Psoas muscle (tissue), 7 donors: ENCODE measurements at regions not wholly inside any gene's neighbourhood (a gene's known extent, or its start where the extent isn't known, plus 50 kb on each side); places are given as distances from the start of the nearest gene placed in this dataset.

Source experiments
- ATAC-seq, 4 donors: fragments of 200-7000 bp; cut with Tn5 transposase; one replicate each; pipeline ENCODE4 v1.9.1; 2020; ENCODE audit warnings: moderate library complexity in 3 of 4, mild to moderate bottlenecking in 2 of 4
- DNase-seq, 2 donors: peaks; one replicate each; pipeline ENCODE4 v3.0.0-alpha.2; 2020
- H3K27ac ChIP-seq: fragments of 200-600 bp; one replicate; pipeline ENCODE4 v1.8.0; 2022
- H3K27me3 ChIP-seq, 3 donors: fragments of 200-600 bp in 1 of 3; one replicate each; pipeline versions ENCODE4 v1.6.1 to v1.8.0; 2013 to 2022; ENCODE audit warnings: low read length in 2 of 3, mild to moderate bottlenecking in 2 of 3, moderate library complexity in 1 of 3; ENCODE audit not compliant: insufficient read depth in 3 of 3
- H3K36me3 ChIP-seq, 2 donors: fragments of 200-600 bp in 1 of 2; one replicate each; pipeline versions ENCODE4 v1.6.1 to v1.8.0; 2013 to 2022; ENCODE audit warnings: low read depth in 1 of 2, mild to moderate bottlenecking in 1 of 2, moderate library complexity in 1 of 2; ENCODE audit not compliant: insufficient read depth in 1 of 2
- H3K4me1 ChIP-seq: fragments of 200-600 bp; one replicate; pipeline ENCODE4 v1.8.0; 2022
- H3K4me3 ChIP-seq: fragments of 200-600 bp; one replicate; pipeline ENCODE4 v1.8.0; 2022; ENCODE audit warnings: mild to moderate bottlenecking
- H3K9me3 ChIP-seq: fragments of 200-600 bp; one replicate; pipeline ENCODE4 v1.8.0; 2022
- CTCF ChIP-seq: fragments of 200-600 bp; IDR thresholded peaks from one replicate; pipeline ENCODE4 v1.8.0; 2022; ENCODE audit warnings: antibody characterized with exemption
- WGBS, 3 donors: extraction: QIAGEN DNeasy Blood & Tissue Kit; methylation state at CpG; one replicate each; pipeline versions ENCODE4 v1.1.6 to v1.1.7; 2013; 5-methylcytosine and 5-hydroxymethylcytosine counted together
- intact Hi-C, 2 donors: fragments of 100-400 bp; cut with DNase I; formaldehyde crosslinking; loops; one replicate each; pipeline versions ENCODE4 v1.11.0 to v1.14.2; 2022
- donor health status: healthy with polysubstance abuse.
- donor health status: DM: no; HTN: no; CAD: no; lungs with moderate emphysema.
- donor health status: Bipolar disorder and iron deficiency.
- donor health status: healthy.
- donor health status: DM: yes; HTN: yes; CAD: no.
- donor health status: DM: no; HTN: no; CAD: no.
- donor health status: DM: yes; HTN: yes; CAD: no.

GRCh38 chr4:178856139-178856800 is 1414.0 kb upstream of the AGA start:
- Histone ChIP-seq H3K9me3 (no peaks in the 10 kb centered on the region), H3K27ac (no peak overlapping the region), H3K4me1 (no peaks in the 10 kb centered on the region), H3K27me3 (no peaks in the 10 kb centered on the region), H3K4me3 (no peak overlapping the region), H3K36me3 (no peaks in the 10 kb centered on the region)
- ATAC-seq (no peak), DNase-seq (no peak)
- 51 to 53% (median 52%) methylated on average over 4 of the region's 4 CpGs for WGBS, 3 donors
- no peak for TF ChIP-seq CTCF
- intact Hi-C loops, result no loop called here

DNA sequence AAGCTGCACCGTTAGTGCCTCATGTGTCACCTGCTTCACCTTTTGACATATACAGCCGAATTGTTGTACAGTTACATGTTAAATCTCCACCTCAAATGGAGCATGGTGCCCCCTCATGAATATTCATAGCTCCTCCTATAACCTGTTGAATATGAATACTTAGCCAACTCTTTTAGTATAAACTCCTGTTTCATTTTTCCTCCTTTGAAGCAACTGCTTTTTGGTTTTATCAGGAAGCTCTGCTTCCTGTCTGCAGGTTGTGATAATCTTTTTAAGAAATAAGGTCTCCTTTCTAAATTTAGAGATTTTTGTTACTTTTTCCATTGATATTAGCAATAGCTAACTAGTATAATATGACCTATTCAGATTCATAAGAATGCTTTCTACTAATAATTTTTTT is 1429.2 kb upstream of the AGA start:
- ATAC-seq, result no peak
- H3K9me3 ChIP-seq, result no peaks in the 10 kb centered on the region
- no peak for TF ChIP-seq CTCF
- H3K4me1 ChIP-seq, result no peaks in the 10 kb centered on the region
- intact Hi-C loops, result no loop called here
- H3K36me3 ChIP-seq, result no peaks in the 10 kb centered on the region
- no peaks in the 10 kb centered on the region for H3K27me3 ChIP-seq
- no peak for DNase-seq
- 63 to 71% (median 66%) methylated on average over 2 of the region's 2 CpGs for WGBS, 3 donors
- no peak overlapping the region for H3K27ac ChIP-seq
- no peak overlapping the region for H3K4me3 ChIP-seq

GRCh38 chr4:178881937-178882336 is 1439.7 kb upstream of the AGA start:
- intact Hi-C loops, result no loop called here
- 24 to 38% (median 30%) methylated on average over 1 of the region's 1 CpG for WGBS, 3 donors

DNA sequence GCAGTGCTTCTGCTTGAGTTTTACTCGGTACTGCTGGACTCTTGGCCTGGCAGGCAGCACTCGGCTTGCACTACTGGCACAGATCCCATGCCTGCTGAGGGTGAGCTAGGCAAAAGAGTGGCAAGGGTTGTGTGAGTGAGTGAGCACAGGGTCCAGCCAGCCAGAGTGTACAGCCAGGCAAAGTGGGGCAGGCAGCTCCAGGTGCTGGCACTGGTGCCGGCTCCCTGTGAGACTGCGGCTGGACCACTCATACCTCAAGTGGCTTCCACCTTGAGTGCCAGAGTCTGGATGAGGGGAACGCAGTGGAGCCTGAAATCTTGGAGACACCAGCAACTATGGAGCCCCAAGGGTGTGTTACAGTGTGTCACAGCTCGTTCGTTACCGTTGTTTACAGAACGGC is 1451.9 kb upstream of the AGA start:
- H3K4me3 ChIP-seq, result no peak overlapping the region
- no peaks in the 10 kb centered on the region for H3K4me1 ChIP-seq
- H3K27me3 ChIP-seq, result no peaks in the 10 kb centered on the region
- intact Hi-C loops, result no loop called here
- 85 to 91% (median 88%) methylated on average over 9 of the region's 9 CpGs for WGBS, 3 donors
- H3K9me3 ChIP-seq, result no peaks in the 10 kb centered on the region
- no peak for TF ChIP-seq CTCF
- H3K27ac ChIP-seq, result no peak overlapping the region
- ATAC-seq (no peak), DNase-seq (no peak)
- H3K36me3 ChIP-seq, result no peaks in the 10 kb centered on the region

More at GRCh38 chr4:178881937-178882336, 1439.7 kb upstream of the AGA start:
- no peaks in the 10 kb centered on the region for H3K36me3 ChIP-seq
- H3K4me1 ChIP-seq, result no peaks in the 10 kb centered on the region
- ATAC-seq, result no peak
- TF ChIP-seq CTCF, result no peak
- DNase-seq, result no peak
- H3K9me3 ChIP-seq, result no peaks in the 10 kb centered on the region
- no peak overlapping the region for H3K27ac ChIP-seq
- no peaks in the 10 kb centered on the region for H3K27me3 ChIP-seq
- H3K4me3 ChIP-seq, result no peak overlapping the region

DNA sequence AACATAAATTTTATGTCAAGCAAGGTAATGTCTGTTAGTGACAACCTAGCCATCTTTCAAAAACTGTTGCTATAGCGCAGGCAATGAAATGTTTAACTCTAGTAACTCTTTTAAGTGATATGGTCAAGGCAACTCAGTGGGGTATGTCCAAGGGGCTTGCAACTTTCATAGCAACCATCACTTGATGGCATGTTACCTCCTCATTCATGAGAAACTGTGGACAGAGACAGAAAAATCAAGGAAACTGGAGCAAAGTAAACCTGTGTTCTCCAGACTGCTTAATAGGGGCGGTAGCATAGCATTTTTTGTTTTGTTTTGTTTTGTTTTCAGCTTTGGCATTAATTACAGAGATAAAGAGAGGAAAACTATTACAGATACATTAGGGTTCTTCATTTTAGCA is 1456.8 kb upstream of the AGA start:
- TF ChIP-seq CTCF, result no peak
- intact Hi-C loops, result no loop called here
- 86 to 92% (median 91%) methylated on average over 2 of the region's 2 CpGs for WGBS, 3 donors

More for the DNA sequence above, 1456.8 kb upstream of the AGA start:
- Histone ChIP-seq H3K4me3 (no peak overlapping the region), H3K9me3 (no peaks in the 10 kb centered on the region), H3K4me1 (no peaks in the 10 kb centered on the region), H3K27me3 (no peaks in the 10 kb centered on the region), H3K36me3 (no peaks in the 10 kb centered on the region), H3K27ac (no peak overlapping the region)
- no peak for DNase-seq
- no peak for ATAC-seq
